ENCODE measurements at regions not wholly inside any gene's neighbourhood (a gene's known extent, or its start where the extent isn't known, plus 50 kb on each side); places are given as distances from the start of the nearest gene placed in this dataset.

GRCh38 chr6:156262014-156262413 is 515.2 kb upstream of the ARID1B start:
- no peak for TF ChIP-seq CTCF (conservative IDR thresholded peaks at IDR 0.05; ENCODE audit: low read depth in 2 of 2)
- no peak for TF ChIP-seq EZH2 (IDR thresholded peaks at IDR 0.05; ENCODE audit: low read depth, unreplicated experiment)
- no peak for TF ChIP-seq POLR2AphosphoS5 (IDR thresholded peaks at IDR 0.05; ENCODE audit: low read depth)
- TF ChIP-seq EZH2phosphoT487 (IDR thresholded peaks at IDR 0.05; ENCODE audit: unreplicated experiment): no peak
- no peak for TF ChIP-seq CREB1 (CRISPR knock-in tag; IDR thresholded peaks at IDR 0.05; ENCODE audit: low read depth)
- no peak for TF ChIP-seq REST (IDR thresholded peaks at IDR 0.05; ENCODE audit: unreplicated experiment)
- no peak for TF ChIP-seq STAT1 (IDR thresholded peaks at IDR 0.05; ENCODE audit: unreplicated experiment)
- TF ChIP-seq NANOG (IDR thresholded peaks at IDR 0.05; ENCODE audit: borderline replicate concordance): no peak
- no peak for TF ChIP-seq JUNB (IDR thresholded peaks at IDR 0.05; ENCODE audit: unreplicated experiment)
- no peak for TF ChIP-seq ETS1 (IDR thresholded peaks at IDR 0.05)
- no peak for TF ChIP-seq ZNF462 (CRISPR knock-in tag; IDR thresholded peaks at IDR 0.05)
- no peak for TF ChIP-seq ZNF331 (CRISPR knock-in tag; IDR thresholded peaks at IDR 0.05; ENCODE audit: low read depth)

Measured in GM23338 (cell line).